ENCODE measurements at regions not wholly inside any gene's neighbourhood (a gene's known extent, or its start where the extent isn't known, plus 50 kb on each side); places are given as distances from the start of the nearest gene placed in this dataset.

- TF ChIP-seq HNF4A (conservative IDR thresholded peaks at IDR 0.05), result no peak
Observed at GRCh38 chr13:34578471-34578870, 363.6 kb upstream of the NBEA start (continued).

DNA sequence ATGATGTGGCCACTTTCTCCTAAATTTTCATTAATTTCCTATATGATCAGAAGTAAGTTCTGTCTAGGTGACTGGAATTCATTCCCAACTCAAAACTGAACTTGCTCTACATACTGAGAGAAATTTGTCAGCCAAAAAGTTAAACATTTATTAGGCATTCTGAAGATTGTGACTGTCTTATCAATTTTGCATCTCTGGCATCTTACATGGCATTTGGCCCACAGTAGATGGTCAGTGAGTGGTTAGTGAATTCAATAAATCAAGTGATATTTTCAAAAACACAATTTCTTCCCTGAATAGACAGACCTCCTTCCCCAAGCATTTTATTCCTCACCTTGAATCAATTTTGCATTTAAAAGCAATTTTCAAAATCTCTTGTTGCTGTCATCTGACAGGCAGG is 363.2 kb upstream of the NBEA start:
- DNase-seq (ENCODE audit: low spot score), result no peak
- no peak overlapping the region for H3K4me3 ChIP-seq (ENCODE audit: low read depth in 1 of 3, low read length in 3 of 3)
- TF ChIP-seq GABPA (IDR thresholded peaks at IDR 0.05 in 1 of 2, conservative IDR thresholded peaks at IDR 0.05 in 1 of 2) (no peak), EGR1 (IDR thresholded peaks at IDR 0.05; ENCODE audit: low read depth in 2 of 2) (no peak), SP1 (IDR thresholded peaks at IDR 0.05) (no peak), YY1 (IDR thresholded peaks at IDR 0.05) (no peak), HNF4G (IDR thresholded peaks at IDR 0.05) (no peak), ZBTB33 (IDR thresholded peaks at IDR 0.05) (no peak), HNF4A (conservative IDR thresholded peaks at IDR 0.05) (no peak), JUND (IDR thresholded peaks at IDR 0.05) (no peak), NR2F2 (IDR thresholded peaks at IDR 0.05) (no peak), FOXA2 (IDR thresholded peaks at IDR 0.05) (no peak), FOXA1 (IDR thresholded peaks at IDR 0.05) (no peak), TAF1 (conservative IDR thresholded peaks at IDR 0.05) (no peak), RXRA (IDR thresholded peaks at IDR 0.05) (no peak), RAD21 (IDR thresholded peaks at IDR 0.05) (no peak)
- TF ChIP-seq, protein P1, sequence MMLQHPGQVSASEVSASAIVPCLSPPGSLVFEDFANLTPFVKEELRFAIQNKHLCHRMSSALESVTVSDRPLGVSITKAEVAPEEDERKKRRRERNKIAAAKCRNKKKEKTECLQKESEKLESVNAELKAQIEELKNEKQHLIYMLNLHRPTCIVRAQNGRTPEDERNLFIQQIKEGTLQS (IDR thresholded peaks at IDR 0.05), result no peak
- TF ChIP-seq, protein P2, sequence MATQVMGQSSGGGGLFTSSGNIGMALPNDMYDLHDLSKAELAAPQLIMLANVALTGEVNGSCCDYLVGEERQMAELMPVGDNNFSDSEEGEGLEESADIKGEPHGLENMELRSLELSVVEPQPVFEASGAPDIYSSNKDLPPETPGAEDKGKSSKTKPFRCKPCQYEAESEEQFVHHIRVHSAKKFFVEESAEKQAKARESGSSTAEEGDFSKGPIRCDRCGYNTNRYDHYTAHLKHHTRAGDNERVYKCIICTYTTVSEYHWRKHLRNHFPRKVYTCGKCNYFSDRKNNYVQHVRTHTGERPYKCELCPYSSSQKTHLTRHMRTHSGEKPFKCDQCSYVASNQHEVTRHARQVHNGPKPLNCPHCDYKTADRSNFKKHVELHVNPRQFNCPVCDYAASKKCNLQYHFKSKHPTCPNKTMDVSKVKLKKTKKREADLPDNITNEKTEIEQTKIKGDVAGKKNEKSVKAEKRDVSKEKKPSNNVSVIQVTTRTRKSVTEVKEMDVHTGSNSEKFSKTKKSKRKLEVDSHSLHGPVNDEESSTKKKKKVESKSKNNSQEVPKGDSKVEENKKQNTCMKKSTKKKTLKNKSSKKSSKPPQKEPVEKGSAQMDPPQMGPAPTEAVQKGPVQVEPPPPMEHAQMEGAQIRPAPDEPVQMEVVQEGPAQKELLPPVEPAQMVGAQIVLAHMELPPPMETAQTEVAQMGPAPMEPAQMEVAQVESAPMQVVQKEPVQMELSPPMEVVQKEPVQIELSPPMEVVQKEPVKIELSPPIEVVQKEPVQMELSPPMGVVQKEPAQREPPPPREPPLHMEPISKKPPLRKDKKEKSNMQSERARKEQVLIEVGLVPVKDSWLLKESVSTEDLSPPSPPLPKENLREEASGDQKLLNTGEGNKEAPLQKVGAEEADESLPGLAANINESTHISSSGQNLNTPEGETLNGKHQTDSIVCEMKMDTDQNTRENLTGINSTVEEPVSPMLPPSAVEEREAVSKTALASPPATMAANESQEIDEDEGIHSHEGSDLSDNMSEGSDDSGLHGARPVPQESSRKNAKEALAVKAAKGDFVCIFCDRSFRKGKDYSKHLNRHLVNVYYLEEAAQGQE (IDR thresholded peaks at IDR 0.05), result no peak
- TF ChIP-seq, protein P3, sequence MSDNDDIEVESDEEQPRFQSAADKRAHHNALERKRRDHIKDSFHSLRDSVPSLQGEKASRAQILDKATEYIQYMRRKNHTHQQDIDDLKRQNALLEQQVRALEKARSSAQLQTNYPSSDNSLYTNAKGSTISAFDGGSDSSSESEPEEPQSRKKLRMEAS (IDR thresholded peaks at IDR 0.05), result no peak
- TF ChIP-seq, protein P4, sequence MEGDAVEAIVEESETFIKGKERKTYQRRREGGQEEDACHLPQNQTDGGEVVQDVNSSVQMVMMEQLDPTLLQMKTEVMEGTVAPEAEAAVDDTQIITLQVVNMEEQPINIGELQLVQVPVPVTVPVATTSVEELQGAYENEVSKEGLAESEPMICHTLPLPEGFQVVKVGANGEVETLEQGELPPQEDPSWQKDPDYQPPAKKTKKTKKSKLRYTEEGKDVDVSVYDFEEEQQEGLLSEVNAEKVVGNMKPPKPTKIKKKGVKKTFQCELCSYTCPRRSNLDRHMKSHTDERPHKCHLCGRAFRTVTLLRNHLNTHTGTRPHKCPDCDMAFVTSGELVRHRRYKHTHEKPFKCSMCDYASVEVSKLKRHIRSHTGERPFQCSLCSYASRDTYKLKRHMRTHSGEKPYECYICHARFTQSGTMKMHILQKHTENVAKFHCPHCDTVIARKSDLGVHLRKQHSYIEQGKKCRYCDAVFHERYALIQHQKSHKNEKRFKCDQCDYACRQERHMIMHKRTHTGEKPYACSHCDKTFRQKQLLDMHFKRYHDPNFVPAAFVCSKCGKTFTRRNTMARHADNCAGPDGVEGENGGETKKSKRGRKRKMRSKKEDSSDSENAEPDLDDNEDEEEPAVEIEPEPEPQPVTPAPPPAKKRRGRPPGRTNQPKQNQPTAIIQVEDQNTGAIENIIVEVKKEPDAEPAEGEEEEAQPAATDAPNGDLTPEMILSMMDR (IDR thresholded peaks at IDR 0.05; ENCODE audit: low read depth, low read length, missing input control), result no peak
- no peak overlapping the region for H3K9ac ChIP-seq (ENCODE audit: low read depth in 1 of 2, low read length in 2 of 2)
- no peaks in the 10 kb centered on the region for H3K27me3 ChIP-seq (ENCODE audit: control insufficient read depth in 4 of 4, insufficient read depth in 4 of 4, low read length in 3 of 4)
- no peaks in the 10 kb centered on the region for H3K9me3 ChIP-seq (ENCODE audit: control insufficient read depth in 4 of 4, low read length in 3 of 4)
- no peak overlapping the region for H3K27ac ChIP-seq (ENCODE audit: low read depth in 1 of 2, low read length in 2 of 2)
- H3K36me3 ChIP-seq (ENCODE audit: control insufficient read depth in 4 of 4, insufficient read depth in 3 of 4, low read depth in 1 of 4, low read length in 3 of 4), result no peaks in the 10 kb centered on the region
- no peaks in the 10 kb centered on the region for H3K4me1 ChIP-seq (ENCODE audit: control insufficient read depth in 4 of 4, insufficient read depth in 4 of 4, low read length in 3 of 4)

Measured in liver (tissue), 7 donors.